ENCODE measurements at regions not wholly inside any gene's neighbourhood (a gene's known extent, or its start where the extent isn't known, plus 50 kb on each side); places are given as distances from the start of the nearest gene placed in this dataset.
A peak's percentile ranks its signal among the peaks of the same experiment; 100 is the strongest.

GRCh38 chr20:4600308-4601014 is 85.8 kb upstream of the PRNP start:
- no peak for DNase-seq (ENCODE audit: low read depth)

DNA sequence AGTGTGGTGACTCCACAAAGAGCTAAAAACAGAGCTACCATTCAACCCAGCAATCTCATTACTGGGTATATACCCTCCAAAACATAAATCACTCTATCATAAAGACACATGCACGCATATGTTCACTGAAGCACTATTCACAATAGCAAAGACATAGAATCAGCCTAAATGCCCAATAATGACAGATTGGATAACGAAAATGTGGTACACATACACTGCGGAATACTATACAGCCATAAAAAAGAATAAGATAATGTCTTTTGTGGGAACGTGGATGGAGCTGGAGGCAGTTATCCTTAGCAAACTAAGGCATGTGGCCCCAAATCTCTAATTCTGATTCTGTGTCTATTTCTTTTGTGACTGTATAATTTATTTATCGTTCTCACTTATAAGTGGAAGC is 89.0 kb upstream of the PRNP start:
- DNase-seq (ENCODE audit: low read depth) = no peak

DNA sequence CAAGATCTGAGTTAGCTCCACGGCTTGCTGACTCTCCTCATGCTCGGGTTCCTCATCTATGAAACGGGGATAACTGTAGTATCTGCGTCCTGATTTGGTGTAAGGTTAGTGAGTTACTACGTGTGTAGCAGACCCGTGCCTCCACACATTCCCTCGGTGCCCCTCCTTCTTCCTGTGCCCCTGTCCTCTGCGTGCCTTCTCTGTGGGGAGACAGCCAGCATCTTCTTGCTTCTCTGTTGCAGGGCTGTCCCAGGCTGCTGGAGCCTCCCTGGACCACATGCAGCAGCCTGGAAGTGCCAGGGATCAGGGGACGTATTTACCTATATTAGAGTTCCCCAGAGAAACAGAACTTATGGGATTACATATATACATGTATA is 93.1 kb upstream of the PRNP start:
- no peak for DNase-seq (ENCODE audit: low read depth)

- DNase-seq (ENCODE audit: low read depth) = peak; percentile 28
Measured at GRCh38 chr20:4592316-4593148, 93.7 kb upstream of the PRNP start.

DNA sequence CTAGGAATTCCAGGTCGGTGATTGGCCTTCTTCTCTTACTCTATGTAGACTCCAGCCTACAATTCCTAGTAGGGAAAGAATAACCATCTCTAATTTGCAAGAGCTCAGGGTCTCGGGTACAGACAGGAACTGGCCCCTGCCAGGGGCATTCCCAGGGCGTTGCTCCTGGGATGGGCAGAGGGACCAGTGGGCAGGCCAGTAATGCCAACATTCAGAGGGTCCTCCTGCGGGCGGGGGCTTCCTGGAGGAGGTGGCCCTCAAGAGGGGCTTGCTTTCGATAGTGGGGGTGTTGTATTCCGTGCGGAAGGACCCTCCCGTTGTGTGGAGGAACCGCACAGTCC is 94.3 kb upstream of the PRNP start:
- no peak for DNase-seq (ENCODE audit: low read depth)

GRCh38 chr20:4585758-4586157 is 100.5 kb upstream of the PRNP start:
- no peak for DNase-seq (ENCODE audit: low read depth)

DNA sequence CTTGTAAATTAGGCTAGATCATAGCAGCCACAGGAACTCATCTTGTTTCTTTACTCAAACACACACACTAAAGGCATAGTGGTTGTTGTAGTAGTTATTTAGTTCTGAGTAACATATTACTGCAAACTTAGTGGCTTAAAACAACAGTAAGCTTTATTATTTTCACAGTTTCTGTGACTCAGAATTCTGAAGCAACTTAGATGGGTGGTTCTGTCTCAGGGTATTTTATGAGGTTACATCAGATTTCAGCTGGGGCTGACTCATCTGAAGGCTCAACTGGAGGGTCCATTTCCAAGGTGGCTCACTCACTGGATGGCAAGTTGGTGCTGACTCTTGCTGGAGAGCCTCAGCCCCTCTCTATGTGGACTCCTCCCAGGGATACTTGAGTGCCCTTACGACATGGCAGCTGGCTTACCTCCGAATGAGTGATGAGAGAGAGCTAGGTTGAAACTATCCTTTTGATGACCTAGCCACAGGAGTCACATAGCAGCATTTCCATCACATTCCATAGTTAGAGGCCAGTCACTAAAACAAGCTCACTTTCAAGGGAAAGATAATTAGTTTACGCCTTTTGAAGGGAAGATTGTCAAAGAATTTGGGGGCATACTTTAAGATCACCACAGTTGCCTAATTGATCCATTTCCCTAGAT is 101.0 kb upstream of the PRNP start:
- no peak for DNase-seq (ENCODE audit: low read depth)

GRCh38 chr20:4584510-4584909 is 101.7 kb upstream of the PRNP start:
- DNase-seq (ENCODE audit: low read depth) = no peak

DNA sequence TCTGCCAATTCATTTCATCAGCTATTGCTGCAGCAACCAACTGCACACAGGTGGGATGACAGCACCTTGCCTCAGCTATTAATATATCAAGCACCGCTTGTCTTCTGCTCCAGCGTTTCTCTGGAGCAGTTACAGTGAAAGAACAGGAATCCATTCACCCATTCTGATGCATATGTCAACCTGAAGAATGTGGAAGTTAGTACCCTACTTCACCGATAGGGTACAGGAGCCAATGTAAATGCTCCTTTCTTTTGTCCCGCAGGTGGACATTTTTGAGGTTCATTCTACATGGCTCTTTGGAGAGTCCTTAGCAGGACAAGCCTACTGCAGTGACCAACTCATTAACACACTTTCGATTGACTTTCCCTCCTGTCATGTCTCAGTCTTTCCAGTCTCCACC is 104.4 kb upstream of the PRNP start:
- DNase-seq (ENCODE audit: low read depth) = no peak

- DNase-seq (ENCODE audit: low read depth) = no peak
Measured at GRCh38 chr20:4578375-4578774, 107.9 kb upstream of the PRNP start.

DNA sequence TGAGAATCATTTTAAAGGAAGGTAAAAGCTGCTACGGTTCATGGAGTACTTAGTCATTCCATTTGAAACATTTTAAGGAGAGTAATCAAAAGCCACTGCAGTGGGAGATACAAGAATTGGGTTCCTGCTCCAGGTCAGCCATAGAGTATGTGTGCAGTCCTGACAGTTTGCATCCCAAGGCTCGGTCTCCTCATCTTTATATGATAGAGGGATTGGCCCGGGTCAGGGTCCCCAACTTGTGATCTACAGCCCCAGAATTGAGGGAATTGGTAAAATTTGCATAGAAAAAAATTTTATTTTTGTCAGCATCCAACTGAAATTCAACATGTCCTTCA is 111.9 kb upstream of the PRNP start:
- no peak for DNase-seq (ENCODE audit: low read depth)

DNA sequence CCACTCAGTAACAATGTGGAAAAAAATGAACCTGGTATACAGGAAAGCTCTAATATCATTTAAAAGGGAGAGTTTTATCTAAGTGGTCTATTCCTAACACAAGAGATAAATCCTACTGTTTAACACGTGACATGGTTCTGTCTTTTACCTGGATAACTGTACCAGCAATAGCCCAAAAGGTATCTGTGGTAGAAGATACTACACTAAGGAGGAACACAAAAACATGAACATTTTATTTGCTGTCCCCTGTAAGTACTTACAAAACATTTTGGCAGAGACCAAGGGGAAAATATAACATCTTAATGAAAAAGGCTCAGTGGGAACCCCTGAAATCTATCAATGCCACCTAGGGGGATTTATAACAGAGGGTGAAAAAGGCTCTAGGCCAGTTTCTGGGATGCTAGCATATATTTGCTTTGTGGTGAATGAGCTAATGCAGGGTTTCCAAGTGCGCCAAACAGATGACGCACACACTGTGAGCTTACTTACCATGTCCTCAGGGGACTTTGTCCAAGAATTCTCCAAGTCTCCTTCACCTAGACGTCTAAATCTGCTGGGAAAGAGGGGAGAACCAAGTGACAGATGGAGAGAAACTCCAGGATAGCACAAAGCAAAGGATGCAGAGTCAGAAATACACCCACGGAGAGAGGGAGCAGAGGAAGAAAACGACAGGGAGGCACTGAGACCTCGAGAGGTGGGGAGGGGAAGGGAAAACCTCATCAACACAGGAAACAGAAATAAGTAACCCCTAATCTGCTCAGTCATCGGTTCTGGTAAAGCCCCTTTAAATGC is 112.5 kb upstream of the PRNP start:
- no peak for DNase-seq (ENCODE audit: low read depth)

DNA sequence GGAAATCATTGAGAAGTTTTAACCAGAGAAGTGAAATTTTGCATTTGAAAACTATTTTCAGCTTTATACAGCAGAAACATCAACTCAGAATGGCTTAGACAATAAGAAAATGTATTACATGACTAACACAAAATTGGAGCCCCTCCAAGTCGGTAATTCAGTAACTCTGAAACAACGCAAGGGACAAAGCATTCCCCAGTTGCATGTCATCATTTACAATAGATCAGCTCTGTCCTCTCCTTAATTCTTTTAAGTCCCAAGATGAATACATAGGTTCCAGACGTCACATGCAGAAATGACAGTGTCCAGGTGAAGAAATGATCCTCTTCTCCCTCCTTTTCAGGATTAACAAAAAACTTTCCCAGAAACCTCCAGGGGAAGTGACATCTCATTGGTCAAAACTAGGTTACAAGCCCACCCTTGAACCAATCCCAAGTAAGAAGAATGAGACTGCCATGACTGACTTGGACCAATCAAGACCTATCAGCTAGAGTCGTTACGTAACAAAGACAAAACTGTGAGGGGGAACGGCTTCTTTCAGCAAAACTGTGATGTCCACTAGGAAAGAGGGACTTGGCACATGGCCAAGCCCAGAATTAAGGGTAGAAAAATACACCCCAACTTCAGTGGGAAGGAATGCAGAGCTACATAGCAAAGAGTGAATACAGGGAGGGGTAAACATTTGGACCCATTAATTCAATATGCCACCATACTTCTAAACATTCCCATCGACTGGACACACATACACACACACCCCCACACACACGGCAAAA is 114.3 kb upstream of the PRNP start:
- no peak for DNase-seq (ENCODE audit: low read depth)

- DNase-seq (ENCODE audit: low read depth) = no peak
Measured at GRCh38 chr20:4569865-4570264, 116.4 kb upstream of the PRNP start.

DNA sequence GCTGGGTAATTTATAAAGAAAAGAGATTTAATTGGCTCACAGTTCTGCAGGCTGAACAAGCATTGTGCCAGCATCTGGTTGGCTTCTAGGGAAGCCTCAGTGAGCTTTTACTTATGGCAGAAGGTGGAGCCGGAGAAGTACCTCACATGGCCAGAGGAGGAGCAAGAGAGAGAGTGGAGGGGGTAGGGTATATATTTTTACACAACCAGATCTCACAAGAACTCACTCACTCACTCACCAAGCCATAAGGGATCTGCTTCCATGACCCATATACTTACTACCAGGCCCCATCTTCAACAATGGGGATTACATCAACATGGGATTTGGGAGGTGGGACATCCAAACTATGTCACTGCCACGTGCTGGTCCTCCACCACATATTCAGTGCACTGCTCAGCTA is 117.2 kb upstream of the PRNP start:
- DNase-seq (ENCODE audit: low read depth) = no peak

GRCh38 chr20:4568361-4568959 is 117.8 kb upstream of the PRNP start:
- DNase-seq (ENCODE audit: low read depth) = no peak

- no peak for DNase-seq (ENCODE audit: low read depth)
Measured at GRCh38 chr20:4567170-4567569, 119.1 kb upstream of the PRNP start.

DNA sequence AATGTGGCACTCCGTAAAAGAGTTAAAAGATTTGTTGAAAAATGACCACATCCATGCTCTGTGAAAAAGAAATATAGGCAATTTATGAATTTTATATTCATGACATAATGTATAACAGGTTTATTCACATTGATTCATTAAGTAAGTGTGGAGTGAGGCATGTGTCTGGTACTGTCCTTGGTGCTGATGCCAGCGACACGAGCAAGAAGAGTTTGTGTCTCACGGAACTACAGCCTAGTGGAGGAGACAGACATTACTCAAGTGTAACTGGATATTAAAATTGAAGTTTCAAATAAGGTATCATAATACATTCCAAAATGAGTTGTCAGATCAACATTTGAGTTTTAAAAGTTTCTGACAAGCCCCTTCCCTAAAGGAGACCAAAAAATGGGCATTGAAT is 122.7 kb upstream of the PRNP start:
- no peak for DNase-seq (ENCODE audit: low read depth)

GRCh38 chr20:4563031-4563430 is 123.2 kb upstream of the PRNP start:
- no peak for DNase-seq (ENCODE audit: low read depth)

DNA sequence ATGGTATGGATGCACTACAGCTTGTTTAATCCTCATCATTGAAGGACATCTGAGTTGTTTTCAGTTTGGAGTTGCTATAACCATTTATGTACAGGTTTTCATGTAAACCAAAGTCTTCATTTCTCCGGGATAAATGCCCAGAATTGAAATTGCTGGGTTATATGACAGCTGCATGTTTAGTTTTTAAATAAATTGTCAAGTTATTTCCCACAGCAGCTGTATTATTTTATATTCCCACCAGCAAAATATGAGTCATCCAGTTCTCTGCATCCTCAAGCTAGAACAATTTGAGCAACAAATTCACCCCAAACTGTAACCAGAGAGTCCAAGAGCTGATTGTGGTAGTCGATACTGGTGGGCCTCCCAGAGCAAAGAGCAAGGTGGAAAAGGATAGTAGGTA is 125.6 kb upstream of the PRNP start:
- DNase-seq (ENCODE audit: low read depth) = no peak

DNA sequence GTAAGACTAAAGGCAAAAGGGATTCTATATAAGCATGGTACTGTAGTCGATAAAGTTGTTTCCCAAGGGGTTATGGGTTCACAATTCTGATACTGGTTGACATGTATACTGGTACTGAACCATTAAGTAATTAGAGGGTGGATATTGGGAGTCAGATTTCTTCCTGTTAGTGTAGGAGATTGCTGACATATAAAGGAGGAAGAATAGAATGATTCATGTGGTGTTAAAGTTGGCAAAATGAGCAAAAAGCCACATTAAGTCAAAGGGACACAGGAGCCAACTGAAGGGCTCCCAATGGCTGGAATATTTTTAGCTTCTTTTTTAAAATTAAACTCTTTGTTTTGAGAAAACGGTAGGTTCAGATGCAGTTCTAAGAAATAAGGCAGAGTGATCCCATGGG is 126.3 kb upstream of the PRNP start:
- DNase-seq (ENCODE audit: low read depth) = no peak
